Stimulated activated CD8-positive, alpha-beta memory T cell treated with anti-CD3 and anti-CD28 coated beads, Interleukin-4, amount 100 ng/mL, for 4 hours (primary cell): ENCODE measurements at regions not wholly inside any gene's neighbourhood (a gene's known extent, or its start where the extent isn't known, plus 50 kb on each side); places are given as distances from the start of the nearest gene placed in this dataset.

Source experiments
- DNase-seq, 2 donors: peaks; one replicate each; pipeline ENCODE4 v3.0.0-alpha.2; 2020; ENCODE audit warnings: low read depth in 2 of 2, low spot score in 1 of 2

DNA sequence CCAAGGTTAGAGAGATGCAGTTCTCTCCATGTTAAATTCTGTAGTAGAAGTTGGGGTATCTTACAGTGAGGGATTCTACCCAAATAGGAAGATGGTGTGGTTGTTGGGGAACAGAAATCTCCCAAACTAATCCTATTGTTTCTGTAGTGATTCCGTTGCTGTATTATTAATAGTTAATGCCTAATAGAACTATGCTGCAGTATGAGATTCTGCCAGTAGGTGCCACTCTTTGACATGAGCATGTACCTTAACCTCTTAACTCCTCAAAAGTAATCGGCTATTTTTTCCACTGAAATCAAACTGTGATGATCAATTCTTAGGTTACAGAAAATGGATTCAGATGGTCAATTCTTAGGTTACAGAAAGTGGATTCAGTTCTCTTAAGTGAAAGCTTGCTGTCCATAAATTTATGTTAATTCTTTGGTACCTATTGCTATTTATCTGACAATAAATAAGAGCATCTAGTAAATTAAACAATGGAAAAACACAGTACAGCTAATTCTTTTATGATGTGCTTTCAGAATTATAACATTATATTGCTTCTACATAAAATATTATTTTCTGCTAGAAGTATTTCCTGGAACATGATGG lies 97.9 kb upstream of the DLX2 start:
- DNase-seq: no peak

DNA sequence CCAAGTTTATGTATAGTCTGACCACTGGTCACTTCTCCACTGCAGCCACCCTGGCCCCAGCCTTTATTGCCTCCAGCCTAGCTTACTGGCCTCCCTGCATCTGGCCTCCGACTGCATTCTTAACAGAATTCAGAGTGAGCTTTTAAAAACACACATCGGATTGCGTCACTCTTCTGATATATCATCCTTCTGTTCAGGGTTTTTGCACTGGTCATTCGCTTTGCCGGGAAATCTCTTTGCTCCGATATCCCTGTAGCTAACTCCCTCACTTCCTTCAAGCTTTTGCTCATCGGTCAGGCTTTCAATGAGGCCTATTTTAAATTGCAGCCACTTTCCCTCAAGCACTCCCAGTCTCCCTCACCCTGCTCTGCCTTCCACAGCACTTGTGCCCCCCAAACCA lies 101.6 kb upstream of the DLX2 start:
- no peak for DNase-seq

DNA sequence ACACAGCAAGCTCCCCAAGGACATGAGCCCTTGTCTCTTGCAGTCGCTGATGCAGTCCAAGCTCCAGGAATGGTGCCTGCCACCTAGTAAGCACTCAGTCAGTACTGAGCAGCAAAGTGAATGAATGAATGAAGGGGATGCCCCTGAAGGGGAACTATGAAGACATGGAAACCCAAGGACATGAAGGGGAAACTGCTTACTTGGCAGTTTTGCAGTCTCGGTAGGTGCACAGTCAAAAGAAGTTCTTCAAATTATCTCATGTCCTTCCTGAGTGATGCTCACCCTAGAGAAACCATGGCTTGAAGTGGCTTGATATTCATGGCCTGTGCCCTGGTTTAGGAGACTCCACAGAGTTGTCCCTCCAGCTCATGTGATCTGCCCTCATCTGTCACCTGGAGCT lies 102.1 kb upstream of the DLX2 start:
- no peak for DNase-seq

DNA sequence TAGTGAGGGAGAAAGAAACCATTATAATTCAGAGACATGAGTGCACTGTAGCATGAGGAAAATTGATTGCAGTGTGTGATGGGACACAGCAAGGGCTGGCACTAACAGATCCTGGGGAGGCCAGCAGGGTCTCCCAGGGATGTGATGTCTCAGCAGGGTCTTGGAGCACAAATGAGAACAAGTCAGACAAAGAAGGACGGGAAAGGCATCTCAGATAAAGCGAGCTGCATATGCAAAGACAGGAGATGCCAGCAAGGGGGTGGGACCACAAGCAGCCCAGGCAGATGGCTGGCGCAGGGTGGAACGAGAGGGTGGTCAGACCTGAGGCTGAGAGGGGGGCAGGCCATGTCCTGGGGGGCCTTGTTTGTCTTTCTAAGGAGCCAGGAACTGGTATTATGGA lies 102.6 kb upstream of the DLX2 start:
- DNase-seq: no peak

DNA sequence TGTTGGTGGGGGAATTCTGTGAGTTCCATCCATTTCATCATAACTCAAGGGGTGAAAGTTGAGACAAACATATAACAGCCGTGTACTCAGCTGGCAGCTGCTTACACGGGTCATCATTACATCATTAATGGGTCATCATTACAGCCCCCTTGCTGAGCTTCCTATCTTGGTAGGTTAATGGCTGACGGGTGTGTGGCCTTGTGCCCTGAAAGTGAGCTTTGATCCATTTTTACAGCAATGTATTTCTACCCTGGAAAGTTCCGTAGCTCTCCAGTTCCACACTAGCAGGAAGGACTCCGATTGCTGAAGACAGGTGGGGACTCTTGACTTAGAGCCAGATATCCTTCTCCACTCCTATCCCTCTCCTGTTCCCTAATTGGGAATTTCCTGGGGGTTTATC lies 105.2 kb upstream of the DLX2 start:
- no peak for DNase-seq

DNA sequence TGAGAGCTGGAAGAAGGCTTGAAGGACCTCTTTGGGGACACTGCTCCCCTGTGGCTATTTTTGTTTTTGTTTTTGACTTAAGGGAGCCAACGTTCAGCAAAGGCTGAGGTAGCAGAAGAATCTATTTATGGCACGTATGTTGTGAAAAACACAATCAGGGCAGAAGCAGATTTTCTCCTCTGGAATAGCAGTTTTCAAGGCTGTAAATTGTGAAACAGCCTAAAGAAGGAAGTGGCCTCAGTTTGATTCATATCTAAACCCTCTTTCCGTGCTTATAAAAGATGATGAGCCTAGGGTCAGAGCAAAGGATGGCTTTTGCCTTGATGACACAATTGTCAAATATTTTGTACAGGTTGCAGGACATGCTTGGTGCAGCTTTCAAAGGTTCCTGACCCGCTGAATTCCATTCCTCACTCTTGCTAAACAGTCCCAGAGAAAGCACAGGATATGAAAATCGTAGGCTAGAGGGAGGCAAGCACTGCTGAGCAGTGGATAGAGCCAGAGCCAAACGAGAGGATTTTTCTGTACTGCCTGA lies 106.2 kb upstream of the DLX2 start:
- no peak for DNase-seq

DNA sequence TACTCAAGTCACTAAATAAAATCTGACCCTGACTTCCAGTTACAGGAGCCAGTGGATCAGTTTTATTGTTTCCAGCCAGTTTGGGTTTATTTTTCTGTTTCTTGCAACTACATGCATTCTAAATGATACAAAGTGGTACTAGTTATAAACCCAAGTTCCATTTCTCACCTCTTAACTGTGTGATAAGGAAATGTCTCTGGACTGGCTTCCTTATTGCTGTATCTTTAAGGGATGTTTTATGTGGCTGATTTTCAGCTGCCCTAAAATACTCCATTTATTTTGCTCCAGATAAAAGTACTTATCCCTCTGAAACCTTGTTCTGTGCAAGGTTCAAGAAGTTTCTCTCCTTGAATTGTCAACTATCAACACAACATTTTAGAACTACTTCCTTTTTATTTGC lies 107.9 kb upstream of the DLX2 start:
- DNase-seq: no peak

DNA sequence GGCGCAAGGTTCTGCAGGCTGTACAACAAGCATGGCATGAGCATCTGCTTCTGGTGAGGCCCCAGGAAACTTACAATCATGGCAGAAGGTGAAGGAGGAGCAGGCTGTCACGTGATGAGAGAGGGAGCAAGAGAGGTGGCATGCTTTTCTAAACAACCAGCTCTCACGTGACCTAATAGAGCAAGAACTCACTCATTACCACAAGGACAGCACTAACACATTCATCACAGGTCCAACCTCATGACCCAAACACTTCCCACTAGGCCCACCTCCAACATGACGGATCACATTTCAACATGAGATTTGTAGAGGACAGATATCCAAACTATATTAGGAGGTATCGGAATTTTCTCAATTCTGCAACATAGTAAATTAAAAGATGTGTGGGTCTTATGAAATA lies 108.8 kb upstream of the DLX2 start:
- DNase-seq: no peak

DNA sequence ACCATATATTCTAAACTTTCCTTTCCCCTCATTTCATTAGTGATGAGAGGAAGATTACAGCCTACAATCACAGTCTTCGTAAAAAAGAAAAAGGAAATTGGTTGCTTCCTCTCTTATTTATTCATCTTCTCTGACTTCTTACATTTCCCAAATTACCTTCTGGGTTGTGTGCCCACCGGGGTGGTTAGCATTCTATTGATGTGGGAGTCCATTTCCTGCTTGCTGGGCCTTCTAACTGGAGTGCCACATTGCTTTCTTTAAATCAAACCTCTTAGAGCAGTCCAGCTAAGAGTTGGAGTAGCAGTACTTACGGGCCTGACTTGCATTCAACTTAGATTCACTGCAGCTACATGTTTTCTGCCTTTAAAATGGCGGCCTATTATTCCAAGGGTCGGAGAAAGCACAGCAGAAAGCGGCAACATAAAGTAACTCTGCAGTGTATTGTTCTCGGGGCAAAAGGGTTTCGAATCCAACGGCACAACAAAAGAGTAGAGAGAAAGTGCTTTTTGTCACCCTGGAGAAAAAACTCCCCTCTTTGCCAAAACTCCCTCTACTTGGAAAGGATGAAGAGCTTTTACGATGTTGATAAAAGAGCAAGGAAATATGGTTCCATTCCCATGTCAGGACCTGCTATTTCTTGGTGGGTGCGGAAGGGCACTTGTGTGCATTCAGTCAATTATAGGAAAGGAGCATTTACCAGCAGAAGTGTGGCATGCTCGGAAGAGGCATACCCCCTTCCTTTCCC lies 110.6 kb upstream of the DLX2 start:
- DNase-seq: no peak

DNA sequence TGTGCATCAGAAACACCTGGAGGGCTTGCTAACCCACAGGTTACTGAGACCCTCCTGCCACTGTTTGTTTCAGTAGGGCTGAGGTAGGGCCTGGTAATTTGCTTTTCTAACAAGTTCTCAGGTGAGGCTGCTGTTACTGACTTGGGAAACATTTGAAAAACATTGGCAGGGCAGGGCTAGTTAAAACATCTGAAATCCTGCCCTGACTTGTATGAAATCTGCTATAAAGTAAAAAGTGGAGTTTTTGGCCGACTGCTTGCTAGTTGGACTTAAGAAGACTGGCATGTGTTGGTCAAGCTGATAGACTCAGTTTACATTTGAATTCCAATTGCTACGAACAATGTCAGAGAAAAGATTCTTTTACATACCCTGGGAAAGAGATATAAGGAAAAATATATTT lies 111.6 kb upstream of the DLX2 start:
- DNase-seq: no peak

DNA sequence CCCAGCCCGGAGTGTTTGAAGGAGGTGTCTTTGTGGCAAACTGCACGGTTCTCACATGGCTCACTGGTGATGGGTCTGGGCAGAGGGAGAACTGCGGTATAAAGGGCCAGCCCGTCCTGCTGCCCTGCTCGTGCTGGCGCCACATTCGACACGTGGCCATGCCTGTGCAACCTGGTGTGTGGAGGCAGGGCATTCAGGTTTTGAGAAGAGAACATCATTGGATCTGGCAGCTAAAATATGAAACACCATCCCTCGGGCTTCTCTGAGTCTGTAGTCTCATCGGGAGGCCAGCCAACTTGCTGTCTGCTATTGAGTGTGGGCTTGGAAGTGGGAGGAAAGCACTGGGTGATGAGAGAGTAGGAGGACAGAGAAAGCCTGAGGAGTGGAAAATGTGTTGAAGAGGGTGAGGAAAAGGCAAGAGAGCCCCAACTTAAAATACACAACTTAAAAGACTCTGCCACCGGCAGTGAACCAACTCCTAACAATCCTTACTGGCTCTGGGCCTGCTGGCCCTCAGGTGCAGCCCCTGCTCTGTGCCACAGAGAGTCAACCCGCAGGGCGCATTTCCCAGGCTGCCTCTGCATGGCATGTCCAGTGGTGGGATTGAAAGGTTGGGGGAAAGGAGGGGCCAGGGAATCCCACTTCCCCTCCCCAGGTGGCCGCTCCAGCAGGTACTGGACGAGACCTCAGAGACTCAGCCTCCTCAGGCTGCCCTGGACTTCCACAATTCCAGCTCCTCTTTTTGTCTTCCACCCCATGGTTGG lies 112.7 kb upstream of the DLX2 start:
- DNase-seq: no peak

DNA sequence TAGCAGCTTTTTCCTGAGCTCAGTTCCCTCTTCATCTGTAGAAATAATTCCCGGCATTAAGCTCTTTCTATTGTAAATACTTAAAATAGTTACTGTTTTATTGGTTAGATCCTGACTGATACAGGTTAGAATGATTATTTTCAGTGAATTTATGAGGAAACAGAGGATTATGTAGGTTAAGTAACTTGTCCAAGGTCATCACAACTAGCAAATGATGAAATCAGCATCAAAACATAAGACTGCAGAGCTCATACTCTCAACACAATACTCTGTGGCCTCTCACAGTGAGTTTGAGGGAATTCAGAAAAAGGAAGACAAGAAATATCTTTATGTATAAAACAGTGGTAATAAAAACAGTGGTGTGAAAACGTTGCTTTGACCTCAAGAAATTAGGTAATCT lies 113.2 kb upstream of the DLX2 start:
- DNase-seq: no peak

DNA sequence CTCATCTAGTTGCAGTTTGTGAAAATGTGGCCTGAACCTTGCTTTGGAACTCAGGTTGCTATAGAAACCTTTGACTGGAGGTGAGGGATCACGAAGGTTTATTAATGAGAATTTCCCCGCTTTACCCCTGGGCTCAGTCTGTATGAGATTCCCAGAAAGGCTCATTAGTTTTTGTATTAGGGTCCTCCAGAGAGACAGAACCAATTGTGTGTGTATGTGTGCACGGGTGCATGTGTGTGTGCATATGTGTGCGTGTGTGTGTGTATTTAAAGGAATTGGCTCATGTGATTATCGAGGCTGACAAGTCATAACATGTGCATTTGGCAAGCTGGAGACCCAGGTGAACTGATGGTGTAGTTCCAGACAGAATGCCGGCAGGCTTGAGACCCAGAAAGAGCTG lies 113.8 kb upstream of the DLX2 start:
- no peak for DNase-seq

DNA sequence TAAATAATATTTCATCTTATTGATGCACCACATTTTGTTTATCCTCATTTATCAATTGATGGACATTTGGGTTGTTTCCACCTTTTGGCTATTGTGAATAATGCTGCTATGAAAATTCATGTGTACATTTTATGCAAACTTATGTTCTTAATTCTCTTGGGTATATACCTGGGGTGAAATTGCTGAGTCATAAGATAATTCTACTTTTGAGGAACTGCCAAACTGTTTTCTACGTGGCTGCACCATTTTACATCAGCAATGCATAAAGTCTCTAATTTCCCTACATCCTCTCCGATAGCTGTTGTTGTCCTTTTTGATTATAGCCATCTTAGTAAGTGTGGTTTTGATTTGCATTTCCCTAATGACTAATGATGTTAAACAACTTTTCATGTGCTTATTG lies 116.5 kb upstream of the DLX2 start:
- DNase-seq: no peak

DNA sequence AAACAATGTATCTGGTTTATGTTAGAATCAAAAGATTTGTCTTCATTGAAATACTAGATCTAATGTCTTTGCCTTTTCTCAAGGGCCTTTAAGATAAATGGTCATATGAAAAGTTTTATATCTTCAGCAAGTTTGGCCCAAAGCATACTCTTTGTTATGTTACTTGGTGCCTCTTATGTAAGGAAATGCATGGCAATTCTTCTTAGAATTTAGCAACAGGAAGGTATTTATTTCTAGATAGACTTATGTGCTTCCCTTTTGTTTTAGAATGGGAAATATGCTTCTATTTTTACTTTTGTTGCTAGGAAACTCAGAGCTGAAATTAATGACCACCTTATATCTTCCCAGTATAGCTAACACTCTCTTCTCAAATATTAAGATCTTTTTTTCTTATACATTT lies 117.4 kb upstream of the DLX2 start:
- no peak for DNase-seq

DNA sequence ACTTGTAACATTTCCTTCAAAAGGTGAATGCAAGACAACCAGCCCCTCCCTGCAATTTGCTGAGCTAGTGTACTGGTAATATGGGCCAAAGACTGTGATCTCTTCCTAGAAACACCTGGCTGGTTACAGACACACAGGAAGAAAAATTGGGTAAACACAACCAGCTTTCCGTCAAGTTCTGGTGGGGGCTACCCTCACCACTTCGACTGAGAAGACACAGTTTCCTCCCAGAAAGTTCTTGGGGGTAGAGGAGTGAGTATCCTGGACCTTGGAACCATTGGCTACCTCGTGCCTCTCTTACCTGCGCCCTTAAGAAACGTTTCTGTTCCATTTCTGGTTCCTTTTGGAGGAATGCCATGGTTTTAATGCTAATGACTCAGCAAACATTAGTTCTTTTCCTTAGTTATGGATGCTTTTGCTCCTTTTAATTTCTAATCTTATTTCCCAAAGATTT lies 120.9 kb upstream of the DLX2 start:
- no peak for DNase-seq

DNA sequence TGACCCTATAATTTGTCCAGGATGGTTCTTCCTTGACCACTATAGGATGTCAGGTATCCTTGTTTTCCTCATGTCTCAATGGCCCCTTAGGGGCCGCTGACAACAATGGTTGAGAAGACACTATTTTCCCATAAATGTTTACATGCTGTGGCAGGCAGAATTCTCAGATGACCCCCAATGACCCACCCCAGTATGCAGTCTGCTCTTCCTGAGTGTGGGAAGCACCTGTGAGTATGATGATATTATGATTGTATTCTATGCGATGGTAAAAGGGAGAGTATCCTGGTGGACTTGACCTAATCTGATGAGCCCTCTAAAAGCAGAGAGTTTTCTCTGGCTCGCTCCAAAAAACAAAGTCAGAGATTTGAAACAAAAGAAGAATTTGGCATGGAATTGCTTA lies 123.1 kb upstream of the DLX2 start:
- no peak for DNase-seq

DNA sequence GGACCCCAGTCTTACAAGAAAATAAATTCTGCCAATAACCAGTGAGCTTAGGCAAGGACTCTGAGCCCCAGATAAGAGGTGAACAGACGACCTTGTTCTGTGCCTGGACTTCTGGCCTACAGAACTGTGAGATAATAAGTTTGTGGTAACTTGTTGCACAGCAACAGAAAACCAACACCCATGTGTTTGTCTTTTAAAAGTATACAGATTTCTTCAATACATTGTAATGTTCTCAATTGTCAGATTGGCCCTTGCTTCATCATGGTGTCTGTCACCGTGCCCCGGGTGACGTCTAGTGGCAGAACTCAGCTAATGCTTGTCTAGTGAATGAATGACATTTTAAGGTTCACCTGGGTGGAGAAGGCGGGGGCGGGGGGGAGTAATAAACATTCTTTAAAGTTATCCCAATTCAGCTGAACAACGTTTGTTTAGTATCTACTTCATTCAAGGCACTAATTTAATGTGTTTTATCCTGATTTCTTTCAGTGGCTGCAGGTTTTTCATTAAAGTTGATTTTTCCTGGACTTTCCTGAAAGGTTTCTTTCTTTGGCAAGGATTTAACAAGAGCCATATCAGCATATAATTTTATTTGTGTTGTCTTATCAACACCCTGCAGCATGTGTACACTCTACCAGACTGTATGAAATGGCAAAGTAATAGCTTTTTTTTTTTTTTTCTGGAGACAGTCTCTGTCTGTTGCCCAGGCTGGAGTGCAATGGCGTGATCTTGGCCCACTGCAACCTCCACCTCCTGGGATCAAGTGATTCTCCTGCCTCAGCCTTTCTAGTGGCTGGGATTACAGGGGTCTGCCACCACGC lies 123.8 kb upstream of the DLX2 start:
- DNase-seq: no peak

DNA sequence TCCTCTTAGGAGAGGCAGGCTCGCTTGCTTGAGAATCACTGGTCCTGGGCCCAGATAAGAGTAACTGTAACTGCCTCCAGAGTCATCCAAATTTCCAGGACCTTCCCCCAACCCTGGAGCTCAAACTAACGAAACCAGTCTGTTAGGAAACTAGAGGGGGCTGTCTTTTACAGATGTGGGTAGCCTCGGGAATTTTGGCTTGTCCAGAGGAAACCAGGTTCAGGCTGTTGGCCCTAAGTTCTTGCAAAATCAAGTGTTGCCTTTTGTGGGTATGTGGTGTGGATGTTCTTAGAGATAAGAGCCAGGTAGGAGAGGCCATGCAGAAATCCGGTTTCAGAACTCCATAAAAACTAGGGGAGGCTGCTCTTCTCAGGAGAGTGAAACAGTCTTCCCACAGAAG lies 125.0 kb upstream of the DLX2 start:
- DNase-seq: no peak

DNA sequence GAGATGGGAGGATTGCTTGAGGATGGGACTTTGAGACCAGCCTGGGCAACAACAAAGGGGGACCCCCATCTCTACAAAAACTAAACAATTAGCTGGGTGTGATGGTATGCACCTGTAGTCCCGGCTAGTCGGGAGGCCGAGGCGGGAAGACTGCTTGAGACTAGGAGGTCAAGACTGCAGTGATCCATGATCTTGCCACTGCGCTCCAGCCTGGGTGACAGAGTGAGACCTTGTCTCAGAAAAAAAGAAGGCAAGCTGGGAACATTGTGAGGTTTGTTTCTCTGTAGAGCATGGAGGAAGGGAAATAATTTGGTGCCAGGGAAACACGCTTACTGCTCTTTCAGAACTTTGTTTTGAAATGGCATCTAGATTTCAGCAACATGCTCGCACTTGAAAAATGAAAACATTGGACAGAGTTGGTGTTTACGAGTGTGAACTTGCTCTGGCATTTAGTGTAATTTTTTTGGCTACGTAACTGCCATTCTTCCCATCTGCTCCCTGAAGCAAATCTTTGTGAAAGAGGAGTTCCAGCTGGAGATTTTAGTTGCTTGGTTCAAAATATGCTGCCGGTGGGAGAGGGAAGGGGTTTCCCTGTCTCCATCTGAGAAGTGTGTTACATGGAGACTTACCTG lies 125.6 kb upstream of the DLX2 start:
- DNase-seq: no peak

DNA sequence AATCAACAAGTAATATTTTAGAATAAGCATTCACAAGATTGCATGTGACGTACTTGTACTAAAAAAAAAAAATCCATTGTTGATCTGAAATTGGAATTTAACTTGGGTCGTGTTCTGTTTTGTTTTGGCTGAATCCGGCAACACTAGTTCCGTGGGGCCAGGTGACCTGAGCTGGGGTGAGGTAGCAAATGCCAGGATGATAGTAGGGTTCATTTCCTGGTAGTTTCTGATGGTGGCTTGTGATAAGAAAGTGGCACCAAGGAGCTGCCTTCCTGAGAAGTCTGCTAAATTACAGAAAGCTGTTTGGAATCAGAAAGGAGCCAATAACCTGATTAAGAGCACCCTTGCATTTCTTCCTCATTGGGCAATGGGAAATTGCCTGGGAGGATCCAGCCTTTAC lies 126.4 kb upstream of the DLX2 start:
- DNase-seq: no peak
